GM18867 (cell line): ENCODE measurements at regions not wholly inside any gene's neighbourhood (a gene's known extent, or its start where the extent isn't known, plus 50 kb on each side); places are given as distances from the start of the nearest gene placed in this dataset.

Experiments used
- ATAC-seq: cut with Tn5 transposase; IDR thresholded peaks from one replicate; pipeline ENCODE4 v1.9.1; 2021; ENCODE audit warnings: mild to moderate bottlenecking, moderate library complexity; ENCODE audit not compliant: unreplicated experiment

GRCh38 chr10:61110188-61110844 is 166.3 kb upstream of the RHOBTB1 start:
- no peak for ATAC-seq

GRCh38 chr10:61108915-61109314 is 164.9 kb upstream of the RHOBTB1 start:
- no peak for ATAC-seq

GRCh38 chr10:61100887-61101286 is 156.9 kb upstream of the RHOBTB1 start:
- ATAC-seq, result no peak

GRCh38 chr10:61099756-61100155 is 155.8 kb upstream of the RHOBTB1 start:
- no peak for ATAC-seq

GRCh38 chr10:61098966-61099365 is 155.0 kb upstream of the RHOBTB1 start:
- ATAC-seq, result no peak

GRCh38 chr10:61097026-61097425 is 153.0 kb upstream of the RHOBTB1 start:
- ATAC-seq, result no peak

GRCh38 chr10:61096056-61096455 is 152.1 kb upstream of the RHOBTB1 start:
- no peak for ATAC-seq

GRCh38 chr10:61091531-61091930 is 147.5 kb upstream of the RHOBTB1 start:
- ATAC-seq, result no peak

GRCh38 chr10:61089251-61089650 is 145.3 kb upstream of the RHOBTB1 start:
- no peak for ATAC-seq

GRCh38 chr10:61084493-61084892 is 140.5 kb upstream of the RHOBTB1 start:
- no peak for ATAC-seq

- no peak for ATAC-seq
Observed at GRCh38 chr10:61081301-61081700, 137.3 kb upstream of the RHOBTB1 start.

GRCh38 chr10:61078542-61079275 is 134.7 kb upstream of the RHOBTB1 start:
- no peak for ATAC-seq

- no peak for ATAC-seq
Observed at GRCh38 chr10:61076572-61077114, 132.7 kb upstream of the RHOBTB1 start.

- ATAC-seq, result no peak
Observed at GRCh38 chr10:61073391-61073790, 129.4 kb upstream of the RHOBTB1 start.

- no peak for ATAC-seq
Observed at GRCh38 chr10:61071580-61071979, 127.6 kb upstream of the RHOBTB1 start.

- no peak for ATAC-seq
Observed at GRCh38 chr10:61068471-61068870, 124.5 kb upstream of the RHOBTB1 start.

- ATAC-seq, result no peak
Observed at GRCh38 chr10:61067671-61068336, 123.8 kb upstream of the RHOBTB1 start.

GRCh38 chr10:61066661-61067344 is 122.8 kb upstream of the RHOBTB1 start:
- no peak for ATAC-seq

GRCh38 chr10:61065051-61065450 is 121.1 kb upstream of the RHOBTB1 start:
- no peak for ATAC-seq

- no peak for ATAC-seq
Observed at GRCh38 chr10:61064356-61064755, 120.4 kb upstream of the RHOBTB1 start.

GRCh38 chr10:61063901-61064300 is 119.9 kb upstream of the RHOBTB1 start:
- no peak for ATAC-seq
